Astrocyte of the cerebellum (primary cell): ENCODE measurements at regions not wholly inside any gene's neighbourhood (a gene's known extent, or its start where the extent isn't known, plus 50 kb on each side); places are given as distances from the start of the nearest gene placed in this dataset.

Experiments
- DNase-seq: peaks from one replicate; pipeline ENCODE4 v3.0.0-alpha.2; 2011; ENCODE audit warnings: low read depth
- H3K4me3 ChIP-seq: 2 replicates; pipeline ENCODE4 v1.5.1; 2011; ENCODE audit warnings: mild to moderate bottlenecking, low read depth, low read length, moderate library complexity
- in situ Hi-C: cut with HindIII; loops from 2 replicates; pipeline ENCODE4 v1.10.0; 2017; ENCODE audit warnings: low sequenced_read_pairs
- TF ChIP-seq, protein P1 (sequence below): IDR thresholded peaks from 2 replicates; pipeline ENCODE4 v1.5.1; 2012; ENCODE audit warnings: low read length, low read depth, moderate library complexity, mild to moderate bottlenecking; ENCODE audit errors: missing control alignments

DNA sequence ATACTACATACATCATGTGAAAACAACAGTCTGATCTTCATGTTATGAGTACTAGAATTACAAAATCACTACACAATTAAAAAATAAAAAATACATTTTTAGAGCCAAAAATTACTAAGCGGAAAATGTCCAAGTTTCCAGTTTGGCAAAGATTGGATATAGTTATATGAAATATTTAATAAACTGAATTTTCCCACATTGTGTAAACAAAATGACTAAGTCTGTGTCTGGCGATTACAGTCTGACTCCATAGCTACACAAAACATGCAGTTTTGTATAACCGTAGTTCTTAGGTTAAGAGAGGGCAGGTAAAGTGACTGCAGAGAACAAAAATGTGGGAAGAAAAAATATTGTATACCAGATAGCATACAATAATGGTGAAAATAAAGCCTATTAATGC lies 59.2 kb upstream of the TMEM47 start:
- no peak for DNase-seq
- no peak overlapping the region for H3K4me3 ChIP-seq
- in situ Hi-C loops, result no loop called here
- TF ChIP-seq, protein P1, sequence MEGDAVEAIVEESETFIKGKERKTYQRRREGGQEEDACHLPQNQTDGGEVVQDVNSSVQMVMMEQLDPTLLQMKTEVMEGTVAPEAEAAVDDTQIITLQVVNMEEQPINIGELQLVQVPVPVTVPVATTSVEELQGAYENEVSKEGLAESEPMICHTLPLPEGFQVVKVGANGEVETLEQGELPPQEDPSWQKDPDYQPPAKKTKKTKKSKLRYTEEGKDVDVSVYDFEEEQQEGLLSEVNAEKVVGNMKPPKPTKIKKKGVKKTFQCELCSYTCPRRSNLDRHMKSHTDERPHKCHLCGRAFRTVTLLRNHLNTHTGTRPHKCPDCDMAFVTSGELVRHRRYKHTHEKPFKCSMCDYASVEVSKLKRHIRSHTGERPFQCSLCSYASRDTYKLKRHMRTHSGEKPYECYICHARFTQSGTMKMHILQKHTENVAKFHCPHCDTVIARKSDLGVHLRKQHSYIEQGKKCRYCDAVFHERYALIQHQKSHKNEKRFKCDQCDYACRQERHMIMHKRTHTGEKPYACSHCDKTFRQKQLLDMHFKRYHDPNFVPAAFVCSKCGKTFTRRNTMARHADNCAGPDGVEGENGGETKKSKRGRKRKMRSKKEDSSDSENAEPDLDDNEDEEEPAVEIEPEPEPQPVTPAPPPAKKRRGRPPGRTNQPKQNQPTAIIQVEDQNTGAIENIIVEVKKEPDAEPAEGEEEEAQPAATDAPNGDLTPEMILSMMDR, result no peak

DNA sequence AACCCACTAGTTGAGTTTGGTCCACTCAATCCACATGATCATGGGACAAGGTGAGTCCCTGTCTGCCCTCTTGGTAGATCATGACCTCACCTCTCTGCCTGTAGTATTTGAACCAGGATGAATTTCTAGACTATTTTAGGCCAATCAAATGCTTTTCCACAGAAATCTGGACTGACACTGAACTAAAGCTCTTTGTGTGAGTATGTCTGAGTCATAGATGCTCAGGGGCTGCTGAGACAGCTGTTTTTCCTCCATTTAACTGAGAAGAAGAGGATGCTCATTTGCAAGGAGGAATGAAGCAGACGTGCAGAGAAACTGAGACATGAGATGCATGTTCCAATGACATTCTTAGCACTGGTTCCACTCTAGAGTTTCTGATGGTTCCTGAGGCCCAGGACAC lies 77.3 kb upstream of the TMEM47 start:
- TF ChIP-seq, protein P1, result no peak
- in situ Hi-C loops, result no loop called here
- no peak for DNase-seq
- no peak overlapping the region for H3K4me3 ChIP-seq

DNA sequence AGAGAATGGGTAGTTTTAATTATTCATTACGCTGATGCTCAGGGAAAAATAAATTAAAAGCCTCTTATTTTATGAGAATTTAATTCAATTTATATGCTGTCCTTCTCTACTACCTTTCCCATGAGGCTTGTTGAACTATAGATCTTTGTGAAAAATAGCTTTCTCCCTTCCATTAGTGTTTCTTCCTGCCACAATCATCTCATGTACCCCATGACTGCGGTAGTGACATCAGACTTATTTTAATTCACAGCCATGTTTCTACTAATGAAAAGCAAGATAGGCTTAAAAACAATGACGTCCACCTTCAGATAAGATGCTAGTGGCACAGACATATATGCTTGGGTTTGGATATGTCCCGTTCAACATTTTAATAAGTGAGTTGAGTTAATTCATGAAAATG lies 87.4 kb upstream of the TMEM47 start:
- TF ChIP-seq, protein P1, result no peak
- H3K4me3 ChIP-seq, result no peak overlapping the region
- in situ Hi-C loops, result no loop called here
- no peak for DNase-seq

DNA sequence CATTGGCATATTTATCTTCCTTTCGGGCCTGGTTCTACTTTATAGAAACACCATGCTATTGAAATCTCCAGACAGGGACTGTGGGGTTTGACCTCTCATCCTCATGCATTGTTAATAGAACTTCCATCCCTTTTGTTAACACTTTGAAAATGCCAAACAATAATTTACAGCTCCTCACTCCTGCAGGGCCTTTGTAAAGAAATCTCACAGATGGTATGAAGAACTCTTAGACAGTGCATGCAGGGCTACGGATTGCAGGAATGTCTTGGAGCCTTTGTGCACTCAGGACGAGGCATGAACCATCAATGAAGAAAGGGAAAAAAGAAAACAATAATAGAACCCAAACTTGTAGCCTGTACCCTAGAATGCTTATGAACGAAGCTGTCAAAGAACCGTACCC lies 92.8 kb upstream of the TMEM47 start:
- DNase-seq, result no peak
- no peak overlapping the region for H3K4me3 ChIP-seq
- in situ Hi-C loops, result no loop called here
- TF ChIP-seq, protein P1, result no peak

DNA sequence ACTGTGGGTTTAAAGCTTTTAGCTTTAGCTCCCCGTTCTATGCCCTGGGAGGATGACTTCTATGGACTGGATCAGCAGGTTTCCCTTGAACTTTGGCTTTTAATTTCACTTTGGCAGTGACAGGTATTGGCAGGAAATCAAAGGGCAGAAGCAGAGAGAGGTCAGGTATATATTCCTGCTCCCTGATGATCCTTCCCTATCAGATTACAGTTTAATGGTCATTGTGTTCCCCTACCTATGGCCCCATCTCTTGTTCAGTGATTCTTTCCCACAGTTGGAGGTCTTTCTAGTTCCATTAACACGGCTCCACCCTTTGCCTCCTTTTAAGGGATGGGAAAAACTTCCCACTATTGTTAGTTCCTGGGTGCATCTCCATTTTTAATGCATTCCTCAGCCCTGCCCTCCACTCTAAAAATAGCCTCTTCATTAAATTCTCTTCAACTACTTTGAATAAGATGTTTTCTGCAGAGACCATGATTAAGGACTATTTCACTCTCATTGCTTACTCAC lies 107.8 kb upstream of the TMEM47 start:
- in situ Hi-C loops, result no loop called here
- TF ChIP-seq, protein P1, result no peak
- DNase-seq, result no peak
- no peak overlapping the region for H3K4me3 ChIP-seq

DNA sequence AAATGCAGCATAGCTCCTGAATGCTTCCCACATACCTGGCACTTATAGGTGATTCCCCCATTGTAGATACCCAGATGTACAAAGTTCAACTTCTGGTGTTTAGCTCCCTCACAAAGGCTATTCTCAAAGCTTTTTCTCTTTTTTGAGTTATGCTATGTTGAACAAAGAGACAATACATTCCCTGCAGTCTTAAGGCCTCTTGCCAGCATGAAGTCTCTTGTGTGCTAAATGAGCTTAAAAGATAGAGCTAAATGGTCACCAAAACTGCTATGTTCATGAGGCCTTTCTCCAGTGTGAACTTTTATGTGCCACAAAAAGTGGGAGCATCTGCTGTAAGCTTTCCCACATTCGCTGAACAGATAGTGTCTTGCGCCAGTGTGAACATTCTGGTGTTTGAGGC lies 111.2 kb upstream of the TMEM47 start:
- H3K4me3 ChIP-seq, result no peak overlapping the region
- TF ChIP-seq, protein P1, result no peak
- in situ Hi-C loops, result no loop called here
- no peak for DNase-seq

DNA sequence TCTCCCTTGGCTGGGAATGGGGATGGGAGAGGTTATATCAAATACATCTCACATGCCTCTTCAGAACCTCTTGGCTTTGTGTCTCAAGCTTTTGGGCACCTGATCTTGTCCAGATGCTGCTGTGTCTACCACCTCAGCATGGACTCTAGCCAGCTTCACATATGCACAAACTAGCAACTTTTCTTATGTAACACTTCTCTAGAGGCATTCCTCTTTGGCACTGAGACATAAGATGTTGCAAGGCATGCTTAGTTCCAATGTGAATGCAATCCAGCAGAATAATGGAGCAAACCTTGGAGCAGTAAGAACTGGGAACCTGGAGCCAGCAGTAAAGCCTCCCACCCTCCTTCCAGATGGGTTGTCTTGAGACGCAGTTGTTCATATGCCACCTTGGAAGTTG lies 113.4 kb upstream of the TMEM47 start:
- in situ Hi-C loops, result no loop called here
- TF ChIP-seq, protein P1, result no peak
- no peak overlapping the region for H3K4me3 ChIP-seq
- DNase-seq, result no peak
